ENCODE measurements at regions not wholly inside any gene's neighbourhood (a gene's known extent, or its start where the extent isn't known, plus 50 kb on each side); places are given as distances from the start of the nearest gene placed in this dataset.

GRCh38 chr2:196353717-196354116 lies 182.3 kb upstream of the STK17B start:
- in situ Hi-C loops (cut with HindIII; ENCODE audit: low sequenced_read_pairs) = no loop called here
- no peak overlapping the region for H3K4me3 ChIP-seq (ENCODE audit: low read depth, low read length)
- no peak for DNase-seq (ENCODE audit: low read depth, low spot score)
- TF ChIP-seq CTCF (IDR thresholded peaks at IDR 0.05; ENCODE audit: low read depth, low read length) = no peak

- DNase-seq (ENCODE audit: low read depth, low spot score) = no peak
- in situ Hi-C loops (cut with HindIII; ENCODE audit: low sequenced_read_pairs) = no loop called here
- no peak for TF ChIP-seq CTCF (IDR thresholded peaks at IDR 0.05; ENCODE audit: low read depth, low read length)
- H3K4me3 ChIP-seq (ENCODE audit: low read depth, low read length) = no peak overlapping the region
Measured at GRCh38 chr2:196354186-196354585, 182.8 kb upstream of the STK17B start.

GRCh38 chr2:196356332-196356731 lies 185.0 kb upstream of the STK17B start:
- no peak overlapping the region for H3K4me3 ChIP-seq (ENCODE audit: low read depth, low read length)
- no peak for TF ChIP-seq CTCF (IDR thresholded peaks at IDR 0.05; ENCODE audit: low read depth, low read length)
- no peak for DNase-seq (ENCODE audit: low read depth, low spot score)
- in situ Hi-C loops (cut with HindIII; ENCODE audit: low sequenced_read_pairs) = no loop called here

GRCh38 chr2:196360650-196361049 lies 189.3 kb upstream of the STK17B start:
- no peak overlapping the region for H3K4me3 ChIP-seq (ENCODE audit: low read depth, low read length)
- in situ Hi-C loops (cut with HindIII; ENCODE audit: low sequenced_read_pairs) = no loop called here
- no peak for TF ChIP-seq CTCF (IDR thresholded peaks at IDR 0.05; ENCODE audit: low read depth, low read length)
- DNase-seq (ENCODE audit: low read depth, low spot score) = no peak

- no peak for TF ChIP-seq CTCF (IDR thresholded peaks at IDR 0.05; ENCODE audit: low read depth, low read length)
- no peak for DNase-seq (ENCODE audit: low read depth, low spot score)
- no peak overlapping the region for H3K4me3 ChIP-seq (ENCODE audit: low read depth, low read length)
- in situ Hi-C loops (cut with HindIII; ENCODE audit: low sequenced_read_pairs) = no loop called here
Measured at GRCh38 chr2:196361606-196362326, 190.4 kb upstream of the STK17B start.

- H3K4me3 ChIP-seq (ENCODE audit: low read depth, low read length) = no peak overlapping the region
- in situ Hi-C loops (cut with HindIII; ENCODE audit: low sequenced_read_pairs) = no loop called here
- no peak for TF ChIP-seq CTCF (IDR thresholded peaks at IDR 0.05; ENCODE audit: low read depth, low read length)
- DNase-seq (ENCODE audit: low read depth, low spot score) = no peak
Measured at GRCh38 chr2:196362973-196363549, 191.7 kb upstream of the STK17B start.
